NOMO-1 treated with DMSO at 0.1 percent for 48 hours (cell line): ENCODE measurements at regions not wholly inside any gene's neighbourhood (a gene's known extent, or its start where the extent isn't known, plus 50 kb on each side); places are given as distances from the start of the nearest gene placed in this dataset.

Experiments used
- DNase-seq: peaks from one replicate; lab custom pipeline; 2025; ENCODE audit not compliant: unreplicated experiment; lab: John Stamatoyannopoulos, UW

DNA sequence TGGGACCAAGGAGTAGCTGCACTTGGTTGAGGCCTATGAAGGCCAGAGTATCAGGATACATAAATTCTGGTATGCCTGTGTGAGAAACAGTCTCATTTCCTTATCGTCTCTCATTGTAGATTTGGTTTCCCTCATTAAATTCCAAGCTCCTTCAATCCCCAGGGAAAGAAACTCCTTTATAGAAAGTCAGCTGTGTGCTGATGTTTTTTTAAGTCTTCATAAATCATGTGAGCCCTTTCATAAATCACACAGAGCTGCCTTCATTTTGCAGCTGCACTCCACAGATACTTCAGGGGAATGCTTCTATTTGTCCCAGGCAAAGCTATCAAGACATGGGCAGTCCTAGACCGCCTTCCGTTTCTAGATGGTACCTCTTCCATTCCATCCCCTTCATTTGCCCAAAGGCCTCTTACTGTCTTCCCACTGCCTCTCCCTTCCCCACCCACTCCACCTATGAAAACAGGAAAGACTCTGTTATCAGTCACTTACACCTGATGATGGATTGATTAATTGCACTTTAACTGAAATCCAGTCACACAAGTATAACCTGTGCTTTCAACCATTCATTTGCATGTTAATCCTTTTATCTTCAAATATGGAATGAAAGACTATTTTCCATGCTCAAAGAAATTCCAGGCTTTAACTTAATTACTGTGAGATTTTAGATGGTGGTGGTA, 290.2 kb downstream of the C7orf25 start:
- DNase-seq = no peak

- no peak for DNase-seq
These were observed 293.1 kb downstream of the C7orf25 start for GRCh38 chr7:42618651-42619360.

GRCh38 chr7:42617806-42618457, 293.9 kb downstream of the C7orf25 start:
- DNase-seq = no peak

DNA sequence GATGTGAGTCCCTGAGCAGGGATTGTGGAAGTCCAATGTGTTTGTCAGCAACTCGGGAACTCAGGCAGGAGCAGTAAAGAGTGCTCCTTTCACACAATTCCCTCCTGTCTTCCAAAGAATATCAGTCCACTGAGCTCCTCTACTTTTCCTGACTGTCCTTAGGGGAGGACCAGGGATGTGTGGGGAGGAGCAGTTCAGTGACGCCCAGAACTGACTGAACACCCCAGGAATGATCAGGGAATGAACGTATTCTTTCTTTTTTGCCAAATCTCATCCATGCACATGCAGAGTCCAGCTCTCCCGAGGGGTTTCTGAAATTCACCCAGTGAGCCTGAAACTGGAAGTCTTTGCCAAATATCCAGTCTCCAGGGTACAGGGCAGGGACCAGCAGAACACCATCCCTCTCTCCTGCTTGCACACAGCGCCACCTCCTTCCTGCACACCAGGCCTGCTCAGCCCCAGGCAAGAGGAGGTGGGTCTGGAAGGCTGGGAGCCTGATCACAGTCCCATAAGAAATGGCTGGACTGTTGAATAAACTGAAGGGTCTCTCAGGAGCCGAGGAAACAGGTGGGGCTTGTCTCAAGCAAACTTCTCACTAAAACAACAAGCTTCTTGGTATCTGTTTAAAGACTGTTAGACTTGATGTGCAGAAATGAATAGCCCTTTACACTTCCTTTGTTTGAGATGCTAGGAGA, 294.7 kb downstream of the C7orf25 start:
- DNase-seq = no peak

DNA sequence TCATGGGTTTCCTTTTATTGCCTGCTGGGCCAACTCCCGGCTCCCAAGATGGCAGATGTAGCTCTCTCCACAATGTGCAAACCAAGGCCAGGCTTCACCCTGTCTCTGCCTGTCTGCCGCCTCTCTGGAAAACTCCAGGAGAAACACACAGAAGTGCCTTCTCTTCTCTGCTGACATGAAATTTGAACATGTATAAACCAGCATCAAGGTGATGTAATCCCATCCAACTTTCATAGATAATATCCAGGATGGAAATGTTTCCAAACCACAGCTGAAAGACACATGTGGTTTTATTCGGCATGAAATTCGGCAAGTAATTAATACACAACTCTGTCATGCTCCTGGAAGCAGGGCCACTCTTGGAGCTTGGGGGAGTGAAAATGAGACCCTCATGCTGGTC, 297.2 kb downstream of the C7orf25 start:
- DNase-seq = no peak

DNA sequence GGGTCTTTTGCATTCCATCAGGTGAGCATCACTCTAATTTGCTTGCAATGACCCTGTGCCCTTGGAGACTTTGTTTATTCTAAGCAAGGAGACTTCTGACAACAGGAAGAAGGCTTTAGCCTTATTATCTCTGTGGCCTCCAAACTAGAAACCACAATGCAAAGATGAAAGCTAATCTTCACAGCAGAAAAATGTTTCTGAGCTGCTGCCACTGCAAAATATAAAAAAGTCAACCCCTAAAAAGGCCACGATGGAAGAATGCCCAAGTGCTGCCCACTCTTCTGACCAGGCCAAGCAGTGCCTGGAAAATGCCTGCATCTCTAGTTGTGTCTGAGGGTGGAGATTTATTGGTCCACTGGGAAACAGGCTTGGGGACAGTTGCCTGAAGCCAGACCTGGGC, 299.9 kb downstream of the C7orf25 start:
- DNase-seq = no peak

DNA sequence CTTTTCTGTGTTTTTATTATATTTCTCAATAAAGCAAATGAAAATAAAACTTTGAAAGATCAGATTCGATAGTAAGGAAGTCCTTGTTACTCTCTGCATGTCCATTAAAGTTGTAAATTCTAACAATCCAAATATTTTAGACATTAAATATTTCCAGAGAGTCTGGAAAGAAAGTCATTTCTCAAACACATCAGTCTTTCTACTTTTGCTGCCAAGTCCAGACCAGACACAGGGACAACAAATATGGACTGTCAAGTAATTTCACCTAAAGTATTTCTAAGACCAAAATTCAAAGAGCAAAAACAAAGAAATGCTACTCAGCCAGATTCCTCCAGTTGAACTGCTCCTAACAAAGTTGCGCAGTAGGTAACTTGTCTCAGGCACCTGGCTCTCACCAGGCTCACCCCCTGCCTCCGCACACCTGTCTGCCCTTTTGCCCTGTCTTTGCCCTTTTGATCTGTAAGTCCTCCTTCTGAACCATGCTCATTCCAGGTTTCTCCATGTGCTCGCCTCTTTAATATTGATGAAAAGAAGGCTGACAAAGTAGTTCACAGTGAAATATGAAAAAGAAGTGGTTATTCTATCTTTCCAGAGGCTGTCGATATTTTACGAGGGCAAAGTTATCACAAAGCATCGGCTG, 300.5 kb downstream of the C7orf25 start:
- DNase-seq = no peak

DNA sequence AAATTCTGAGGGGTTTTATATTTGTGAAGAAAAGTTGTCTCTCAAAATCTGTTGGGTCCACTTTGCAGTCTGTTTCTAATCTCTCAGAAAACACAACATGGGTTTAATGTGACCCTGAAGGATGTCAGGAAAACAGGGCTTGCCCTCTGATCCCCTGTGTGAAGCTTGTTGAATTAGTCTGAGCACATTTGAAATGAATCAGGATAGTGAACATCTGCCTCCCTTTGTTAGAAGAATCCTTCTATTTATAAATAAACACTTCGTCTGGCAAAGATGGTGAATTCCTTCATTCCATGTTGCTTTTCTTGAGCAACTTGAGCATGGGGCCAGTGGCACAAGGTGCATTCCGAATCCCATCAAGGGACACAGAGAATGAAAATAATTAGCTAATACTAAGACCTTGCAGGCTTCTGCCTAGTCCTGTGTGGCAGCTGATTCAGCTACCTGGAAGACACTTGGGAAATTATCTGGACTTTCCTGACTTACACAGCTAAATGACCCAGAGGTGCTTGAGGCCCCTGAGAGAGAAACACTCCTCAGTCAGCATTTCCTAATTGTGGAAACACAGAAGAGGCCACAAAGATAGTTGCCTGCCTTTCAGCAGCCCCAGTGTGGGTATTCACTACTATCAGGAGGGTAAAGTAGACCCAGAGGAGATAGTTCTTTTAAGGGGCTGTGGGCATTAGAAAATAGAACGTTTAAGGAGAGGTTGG, 305.5 kb downstream of the C7orf25 start:
- no peak for DNase-seq

DNA sequence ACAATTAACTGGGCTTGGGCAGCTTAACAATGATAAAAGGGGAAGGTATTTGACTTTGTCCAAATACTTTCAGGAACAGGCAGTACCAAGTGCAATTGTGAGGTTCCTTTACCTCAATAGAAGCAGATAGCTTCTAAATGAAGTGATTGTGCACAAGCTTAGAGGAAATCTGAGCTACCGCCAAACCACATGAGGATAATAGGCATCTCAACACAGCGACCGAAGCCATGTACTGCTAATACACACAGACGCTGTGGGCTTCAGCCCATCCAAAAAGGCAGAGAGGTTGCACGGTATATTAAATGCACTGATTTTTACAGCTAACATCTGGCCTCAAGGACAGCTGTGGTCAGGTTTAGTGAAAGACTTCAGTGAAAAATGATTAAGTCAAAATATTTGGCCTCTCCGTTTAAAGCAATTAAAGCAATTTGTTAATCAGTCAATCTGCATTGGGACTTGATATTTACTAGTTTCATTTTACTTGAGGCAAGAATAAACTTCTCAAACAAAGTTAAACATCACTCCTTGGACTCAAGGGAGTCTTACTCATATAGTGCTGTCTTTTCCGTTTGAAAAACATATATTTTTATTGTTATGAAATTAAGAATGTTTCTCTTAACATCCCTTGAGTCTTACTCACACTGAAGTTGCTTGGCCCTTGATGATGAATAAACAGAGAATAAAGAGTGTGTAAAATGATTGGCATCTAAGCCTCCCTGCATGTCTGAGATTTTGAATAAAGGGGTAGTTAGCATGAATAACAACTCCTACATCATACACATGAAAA, 306.3 kb downstream of the C7orf25 start:
- DNase-seq = no peak

DNA sequence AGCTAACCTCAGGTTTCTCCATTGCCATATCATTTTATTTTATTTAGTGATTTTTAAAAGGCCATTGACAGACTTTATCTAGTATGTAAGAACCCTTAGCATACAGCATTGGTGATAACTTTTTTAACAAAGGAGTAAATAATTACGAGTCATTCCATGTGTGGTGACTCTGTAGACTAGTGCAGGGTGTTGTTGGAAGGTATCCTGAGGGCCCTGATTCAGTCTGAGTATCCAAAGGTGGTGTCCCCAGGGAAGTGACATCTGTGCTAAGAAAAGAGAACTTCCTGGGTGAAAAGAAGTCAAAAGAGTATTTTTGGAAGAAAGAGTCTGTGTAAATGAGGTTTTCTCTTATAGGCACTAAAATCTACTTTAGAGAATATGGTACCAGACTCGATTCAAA, 308.4 kb downstream of the C7orf25 start:
- no peak for DNase-seq

GRCh38 chr7:42597300-42597699, 314.6 kb downstream of the C7orf25 start:
- DNase-seq = no peak

GRCh38 chr7:42596737-42597136, 315.1 kb downstream of the C7orf25 start:
- no peak for DNase-seq

DNA sequence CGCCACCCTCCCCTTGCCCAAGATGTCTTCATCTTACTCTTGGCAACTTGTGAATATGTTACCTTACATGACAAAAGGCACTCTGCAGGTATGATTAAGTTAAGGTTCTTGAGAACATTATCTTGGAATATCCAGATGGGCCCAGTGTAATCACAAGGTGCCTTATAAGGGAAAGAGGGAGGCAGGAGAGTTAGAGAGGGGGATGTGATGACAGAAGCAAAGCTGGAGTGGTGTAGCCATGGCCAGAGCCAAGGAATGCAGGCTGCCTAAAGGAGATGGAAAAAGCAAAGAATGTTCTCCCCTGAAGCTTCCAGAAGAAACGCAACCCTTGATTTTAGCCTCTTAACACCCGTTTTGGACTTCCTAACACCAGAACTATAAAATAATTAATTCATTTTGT, 318.0 kb downstream of the C7orf25 start:
- no peak for DNase-seq

GRCh38 chr7:42590771-42591310, 321.0 kb downstream of the C7orf25 start:
- no peak for DNase-seq

DNA sequence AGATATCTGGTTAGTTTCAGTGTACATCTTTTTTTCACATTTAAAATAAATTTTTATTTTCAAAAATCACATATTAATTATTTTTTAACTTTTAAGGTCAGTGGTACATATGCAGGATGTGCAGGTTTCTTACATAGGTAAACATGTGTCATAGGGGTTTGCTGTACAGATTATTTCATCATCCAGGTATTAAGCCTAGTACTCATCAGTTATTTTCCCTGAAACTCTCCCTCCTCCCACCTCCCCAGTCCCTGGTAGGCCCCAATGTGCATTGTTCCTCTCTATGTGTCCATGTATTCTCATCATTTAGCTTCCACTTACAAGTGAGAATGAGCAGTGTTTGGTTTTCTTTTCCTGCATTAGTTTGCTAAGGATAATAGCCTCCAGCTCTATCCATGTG, 323.0 kb downstream of the C7orf25 start:
- DNase-seq = no peak

- no peak for DNase-seq
These were observed 324.1 kb downstream of the C7orf25 start for GRCh38 chr7:42587806-42588205.

DNA sequence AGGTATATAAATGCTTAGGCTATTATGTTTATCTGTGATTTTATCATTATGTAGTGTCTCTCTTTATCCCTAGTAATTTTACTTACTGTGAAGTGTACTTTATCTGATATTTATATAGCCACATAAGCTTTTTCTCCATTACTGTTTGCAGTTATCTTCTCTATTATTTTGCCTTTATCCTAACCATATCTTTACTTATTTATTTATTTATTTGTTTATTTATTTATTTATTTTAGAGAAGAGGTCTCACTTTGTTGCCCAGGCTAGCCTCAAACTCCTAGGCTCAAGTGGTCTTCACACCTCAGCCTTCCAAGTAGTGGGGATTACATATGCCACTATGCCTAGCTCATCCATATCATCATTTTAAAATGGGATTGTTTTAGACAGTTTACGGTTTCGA, 331.8 kb downstream of the C7orf25 start:
- no peak for DNase-seq

GRCh38 chr7:42575171-42575570, 336.7 kb downstream of the C7orf25 start:
- no peak for DNase-seq

DNA sequence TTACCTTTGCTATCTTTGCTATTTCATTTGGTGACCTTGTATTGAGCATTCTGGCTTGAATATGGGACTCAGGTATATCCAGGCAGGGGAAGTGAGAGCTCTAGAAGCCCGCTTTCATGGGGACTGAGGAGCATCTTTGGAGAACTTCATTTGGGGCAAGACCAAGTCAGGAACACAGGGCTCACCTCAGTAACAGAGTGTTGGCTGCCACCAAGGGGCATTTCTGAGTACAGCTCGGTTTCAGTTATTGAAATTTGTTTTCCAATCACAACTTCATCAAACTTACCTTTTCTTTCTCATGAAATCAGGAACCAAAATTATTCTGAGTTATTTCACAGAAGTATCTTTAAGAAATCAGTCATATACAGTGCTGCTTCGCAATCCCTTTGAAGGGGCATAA, 337.2 kb downstream of the C7orf25 start:
- DNase-seq = no peak
